H1 (cell line): ENCODE measurements at regions not wholly inside any gene's neighbourhood (a gene's known extent, or its start where the extent isn't known, plus 50 kb on each side); places are given as distances from the start of the nearest gene placed in this dataset.

Experiments used
- CTCF ChIA-PET: fragments of 300-600 bp; sonication (Branson Sonifier 250); formaldehyde crosslinking; loops from one replicate; lab custom pipeline; 2021; ENCODE audit not compliant: partially characterized antibody; lab: Charles Lee
- POLR2A ChIA-PET: fragments of 300-600 bp; sonication (Branson Sonifier 250); formaldehyde crosslinking; loops from one replicate; lab custom pipeline; 2021; ENCODE audit warnings: inconsistent platforms; ENCODE audit not compliant: partially characterized antibody; lab: Charles Lee
- DNase-seq, 2 experiments: peaks; one replicate each; pipeline versions ENCODE4 v3.0.0 to v3.0.0-alpha.2; 2010 to 2022; ENCODE audit warnings: low spot score in 2 of 2, low read depth in 1 of 2, mixed read lengths in 1 of 2
- FAIRE-seq: peaks from 2 replicates; lab custom pipeline; 2011; peaks lifted over from hg19 to GRCh38; lab: Jason Lieb, UNC
- H2AFZ ChIP-seq: 2 replicates; pipeline ENCODE4 v1.8.1; 2012; ENCODE audit warnings: low read length, inconsistent platforms
- H2AK5ac ChIP-seq: 2 replicates; pipeline ENCODE4 v1.6.1; 2013; ENCODE audit warnings: low read depth, low read length
- H2BK120ac ChIP-seq: replicated peaks from 2 replicates; pipeline ENCODE3; 2013; ENCODE audit warnings: low read depth, low read length, inconsistent platforms
- H2BK12ac ChIP-seq: 2 replicates; pipeline ENCODE4 v1.6.1; 2013; ENCODE audit warnings: low read depth, low read length
- H2BK15ac ChIP-seq: 2 replicates; pipeline ENCODE4 v1.6.1; 2013; ENCODE audit warnings: low read length
- H2BK20ac ChIP-seq: 2 replicates; pipeline ENCODE4 v1.6.1; 2013; ENCODE audit warnings: low read length
- H2BK5ac ChIP-seq: 2 replicates; pipeline ENCODE4 v1.6.1; 2013; ENCODE audit warnings: low read depth, low read length
- H3K14ac ChIP-seq: 2 replicates; pipeline ENCODE4 v1.6.1; 2013; ENCODE audit warnings: inconsistent platforms; ENCODE audit not compliant: insufficient read length
- H3K18ac ChIP-seq: 2 replicates; pipeline ENCODE4 v1.6.1; 2013; ENCODE audit warnings: low read length; ENCODE audit errors: extremely low read depth
- H3K23ac ChIP-seq: 2 replicates; pipeline ENCODE4 v1.6.1; 2013; ENCODE audit warnings: inconsistent platforms; ENCODE audit not compliant: insufficient read length
- H3K23me2 ChIP-seq: 2 replicates; pipeline ENCODE4 v1.6.1; 2013; ENCODE audit warnings: low read depth, low read length
- H3K27ac ChIP-seq: 2 replicates; pipeline ENCODE4 v1.6.1; 2011; ENCODE audit warnings: low read depth, low read length, inconsistent platforms
- H3K27me3 ChIP-seq, 4 experiments: replicated peaks in 1 of 4; 1 replicate in 1 of 4; 2 replicates in 3 of 4; pipeline versions ENCODE4 v1.6.1 to v1.8.1; 2011 to 2013; ENCODE audit warnings: low read length in 3 of 4, mild to moderate bottlenecking in 3 of 4, inconsistent platforms in 2 of 4, mixed read lengths in 2 of 4, moderate library complexity in 1 of 4; ENCODE audit not compliant: control insufficient read depth in 3 of 4, insufficient read depth in 3 of 4; ENCODE audit errors: extremely low read depth in 1 of 4
- H3K36me3 ChIP-seq, 4 experiments: 2 replicates each; pipeline versions ENCODE4 v1.6.1 to v1.8.1; 2011 to 2013; ENCODE audit warnings: mild to moderate bottlenecking in 4 of 4, low read length in 3 of 4, moderate library complexity in 2 of 4, control low read depth in 1 of 4, inconsistent platforms in 1 of 4; ENCODE audit not compliant: insufficient read depth in 4 of 4, control insufficient read depth in 2 of 4
- H3K4ac ChIP-seq: replicated peaks from 2 replicates; pipeline ENCODE3; 2013; ENCODE audit warnings: low read length, low read depth, mixed read lengths, inconsistent platforms; ENCODE audit not compliant: insufficient read length
- H3K4me1 ChIP-seq, 4 experiments: replicated peaks in 1 of 4; 1 replicate in 1 of 4; 2 replicates in 3 of 4; pipeline versions ENCODE4 v1.6.1 to v1.8.1; 2011 to 2013; ENCODE audit warnings: low read length in 3 of 4, inconsistent platforms in 2 of 4, mixed read lengths in 1 of 4; ENCODE audit not compliant: insufficient read depth in 4 of 4, control insufficient read depth in 3 of 4
- H3K4me2 ChIP-seq, 2 experiments: 2 replicates each; pipeline versions ENCODE4 v1.6.1 to v1.8.1; 2011 to 2013; ENCODE audit warnings: low read depth in 2 of 2, low read length in 2 of 2, control low read depth in 1 of 2, inconsistent platforms in 1 of 2, mild to moderate bottlenecking in 1 of 2; ENCODE audit not compliant: insufficient read depth in 1 of 2
- H3K4me3 ChIP-seq, 4 experiments: fragments of 200-600, 300-600 bp in 1 of 4; sonication (generic), shearing (Covaris generic), sonication (Bioruptor Twin) in 1 of 4; 2 replicates each; pipeline versions ENCODE4 v1.5.1 to v1.8.1; 2011 to 2016; ENCODE audit warnings: low read length in 4 of 4, low read depth in 3 of 4, control low read depth in 2 of 4, inconsistent platforms in 2 of 4, mild to moderate bottlenecking in 2 of 4, mixed read lengths in 1 of 4, moderate library complexity in 1 of 4; ENCODE audit not compliant: insufficient read depth in 2 of 4; ENCODE audit errors: extremely low read depth in 1 of 4
- H3K56ac ChIP-seq: replicated peaks from 2 replicates; pipeline ENCODE3; 2013; ENCODE audit warnings: low read depth, mild to moderate bottlenecking, mixed read lengths, low read length, inconsistent platforms; ENCODE audit not compliant: insufficient read length
- H3K79me1 ChIP-seq: 2 replicates; pipeline ENCODE4 v1.6.1; 2013; ENCODE audit warnings: low read depth, low read length, control low read depth
- H3K79me2 ChIP-seq, 2 experiments: 2 replicates each; pipeline versions ENCODE4 v1.6.1 to v1.8.1; 2012 to 2013; ENCODE audit warnings: low read length in 2 of 2, mild to moderate bottlenecking in 2 of 2, inconsistent platforms in 1 of 2; ENCODE audit not compliant: insufficient read depth in 2 of 2, control insufficient read depth in 1 of 2
- H3K9ac ChIP-seq, 4 experiments: replicated peaks in 1 of 4; 1 replicate in 1 of 4; 2 replicates in 3 of 4; pipeline versions ENCODE4 v1.6.1 to v1.8.1; 2011 to 2013; ENCODE audit warnings: low read depth in 3 of 4, low read length in 3 of 4, control low read depth in 2 of 4, mild to moderate bottlenecking in 2 of 4, moderate library complexity in 2 of 4, inconsistent platforms in 1 of 4; ENCODE audit errors: extremely low read depth in 1 of 4
- H3K9me3 ChIP-seq, 2 experiments: 2 replicates each; pipeline versions ENCODE4 v1.6.1 to v1.8.1; 2012 to 2013; ENCODE audit warnings: mild to moderate bottlenecking in 2 of 2, moderate library complexity in 2 of 2, control low read depth in 1 of 2, inconsistent platforms in 1 of 2, low read depth in 1 of 2, low read length in 1 of 2, mixed read lengths in 1 of 2; ENCODE audit not compliant: insufficient read depth in 2 of 2
- H4K20me1 ChIP-seq, 2 experiments: replicated peaks in 1 of 2; 2 replicates each; pipeline versions ENCODE3 to v1.8.1; 2011 to 2013; ENCODE audit warnings: inconsistent platforms in 2 of 2, low read length in 2 of 2, mild to moderate bottlenecking in 1 of 2; ENCODE audit not compliant: insufficient read depth in 2 of 2, control insufficient read depth in 1 of 2
- H4K5ac ChIP-seq: 2 replicates; pipeline ENCODE4 v1.6.1; 2013; ENCODE audit warnings: low read length, low read depth, mixed read lengths, inconsistent platforms; ENCODE audit not compliant: insufficient read length
- H4K8ac ChIP-seq: 2 replicates; pipeline ENCODE4 v1.8.0; 2013; ENCODE audit warnings: mild to moderate bottlenecking, moderate library complexity, low read length, inconsistent platforms; ENCODE audit not compliant: insufficient read depth; ENCODE audit errors: extremely low read depth
- H4K91ac ChIP-seq: replicated peaks from 2 replicates; pipeline ENCODE3; 2013; ENCODE audit warnings: low read length, mixed read lengths, inconsistent platforms; ENCODE audit not compliant: insufficient read length
- CTCF ChIP-seq, 3 experiments: IDR thresholded peaks; 1 replicate in 2 of 3; 2 replicates in 1 of 3; pipeline versions ENCODE4 v1.5.1 to v1.6.1; 2011; ENCODE audit warnings: low read length in 3 of 3, mild to moderate bottlenecking in 3 of 3, inconsistent platforms in 2 of 3, low read depth in 1 of 3, moderate library complexity in 1 of 3; ENCODE audit not compliant: insufficient read depth in 1 of 3; ENCODE audit errors: control extremely low read depth in 1 of 3
- KDM1A ChIP-seq: fragments of 200-600, 300-600 bp; sonication (generic); IDR thresholded peaks from 2 replicates; pipeline ENCODE4 v1.7.1; 2016; ENCODE audit warnings: mild to moderate bottlenecking, low read length, borderline replicate concordance
- MAFK ChIP-seq: IDR thresholded peaks from 2 replicates; pipeline ENCODE4 v1.6.1; 2012; ENCODE audit warnings: low read depth, mild to moderate bottlenecking, improper control_type of control experiment, low read length
- RBBP5 ChIP-seq: IDR thresholded peaks from 2 replicates; pipeline ENCODE4 v1.7.1; 2012; ENCODE audit warnings: low read depth, mild to moderate bottlenecking, inconsistent platforms, low read length, moderate library complexity, borderline replicate concordance
- SIN3A ChIP-seq, 2 experiments: IDR thresholded peaks in 1 of 2; conservative IDR thresholded peaks in 1 of 2; 2 replicates each; pipeline ENCODE4 v1.6.1; 2011 to 2012; ENCODE audit warnings: low read length in 2 of 2, improper control_type of control experiment in 1 of 2, low read depth in 1 of 2, mild to moderate bottlenecking in 1 of 2
- SP2 ChIP-seq: IDR thresholded peaks from 2 replicates; pipeline ENCODE4 v1.6.1; 2012; ENCODE audit warnings: mild to moderate bottlenecking, low read length, inconsistent platforms
- SUZ12 ChIP-seq: fragments of 200-600 bp; sonication (generic); IDR thresholded peaks from 2 replicates; pipeline ENCODE4 v1.6.1; 2012; ENCODE audit warnings: mild to moderate bottlenecking, inconsistent platforms, low read length, moderate library complexity, mixed read lengths
- TAF1 ChIP-seq: IDR thresholded peaks from 2 replicates; pipeline ENCODE4 v1.6.1; 2011; ENCODE audit warnings: mild to moderate bottlenecking, low read depth, low read length
- TCF12 ChIP-seq: IDR thresholded peaks from 2 replicates; pipeline ENCODE4 v1.6.1; 2011; ENCODE audit warnings: low read depth, mild to moderate bottlenecking, low read length
- TEAD4 ChIP-seq: IDR thresholded peaks from 2 replicates; pipeline ENCODE4 v1.6.1; 2012; ENCODE audit warnings: low read depth, low read length, inconsistent platforms, mixed read lengths
- WGBS, 2 experiments: shearing (Covaris generic) in 1 of 2; methylation state at CpG; one replicate each; pipeline versions ENCODE4 v1.1.6 to v1.1.7; 2013 to 2015; ENCODE audit warnings: low lambda C conversion rate in 2 of 2, mixed read lengths in 2 of 2, inconsistent platforms in 1 of 2, low coverage in 1 of 2, missing lambda C conversion rate in 1 of 2; ENCODE audit not compliant: insufficient replicate concordance in 2 of 2, insufficient coverage in 1 of 2, insufficient read length in 1 of 2; ENCODE audit errors: extremely low coverage in 1 of 2, missing lambda C conversion rate in 1 of 2; 5-methylcytosine and 5-hydroxymethylcytosine counted together

DNA sequence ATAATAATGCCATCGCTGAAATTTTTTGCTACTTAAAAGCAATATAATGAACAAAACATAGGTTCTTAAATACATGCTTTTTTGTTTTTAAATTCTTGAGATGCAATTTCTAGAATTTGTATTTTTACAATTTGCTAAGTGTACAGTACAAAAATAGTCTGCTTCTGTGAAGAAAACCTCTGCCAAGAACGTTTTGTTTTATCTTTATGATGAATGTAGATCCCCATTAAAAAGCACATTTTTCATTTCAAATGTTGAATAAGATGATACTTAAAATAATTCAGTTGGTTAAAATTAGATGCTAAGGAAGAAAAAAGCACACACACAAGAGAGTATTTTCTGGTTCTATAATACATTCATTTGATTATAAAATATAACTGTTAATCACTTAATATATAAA is 1358.5 kb upstream of the CITED2 start:
- Histone ChIP-seq H4K8ac (no peak overlapping the region), H3K18ac (no peak overlapping the region), H3K4me2 (no peak overlapping the region), H2BK20ac (no peak overlapping the region), H3K36me3 (no peaks in the 10 kb centered on the region), H3K23ac (no peak overlapping the region), H2AFZ (no peak overlapping the region), H3K23me2 (no peaks in the 10 kb centered on the region), H3K79me1 (no peaks in the 10 kb centered on the region), H2AK5ac (no peak overlapping the region), H2BK5ac (no peak overlapping the region), H3K4ac (no peak overlapping the region), H2BK12ac (no peak overlapping the region), H2BK15ac (no peak overlapping the region), H4K20me1 (no peaks in the 10 kb centered on the region), H2BK120ac (no peak overlapping the region), H4K91ac (no peak overlapping the region), H3K4me3 (no peak overlapping the region), H3K14ac (no peak overlapping the region), H3K9me3 (no peaks in the 10 kb centered on the region), H3K79me2 (no peaks in the 10 kb centered on the region), H3K27me3 (no peaks in the 10 kb centered on the region), H3K4me1 (no peaks in the 10 kb centered on the region), H3K56ac (no peak overlapping the region), H3K27ac (no peak overlapping the region), H4K5ac (no peak overlapping the region), H3K9ac (no peak overlapping the region)
- CTCF ChIA-PET = no interaction called here
- no peak for DNase-seq
- TF ChIP-seq CTCF (IDR thresholded peaks at IDR 0.05; ENCODE audit: control extremely low read depth in 1 of 3, insufficient read depth in 1 of 3, low read depth in 1 of 3, low read length in 3 of 3) (no peak), MAFK (no peak), KDM1A (no peak), SUZ12 (no peak), SP2 (no peak), TAF1 (no peak), RBBP5 (no peak), SIN3A (conservative IDR thresholded peaks at IDR 0.05 in 1 of 2, IDR thresholded peaks at IDR 0.05 in 1 of 2; ENCODE audit: low read depth in 1 of 2, low read length in 2 of 2) (no peak), TEAD4 (no peak), TCF12 (no peak)
- WGBS, 2 experiments = 88% methylated on average over 2 of the region's 2 CpGs; no CpG with 5 or more reads in 1 of the 2 experiments
- POLR2A ChIA-PET = no interaction called here
- FAIRE-seq = no peak
